WTC11 (cell line): ENCODE measurements at regions not wholly inside any gene's neighbourhood (a gene's known extent, or its start where the extent isn't known, plus 50 kb on each side); places are given as distances from the start of the nearest gene placed in this dataset.

Experiments
- ATAC-seq: fragments of 200-7000 bp; cut with Tn5 transposase; 2 replicates; pipeline ENCODE4 v1.10.0; 2021; ENCODE audit warnings: mild to moderate bottlenecking, moderate library complexity
- CTCF ChIA-PET: fragments of 300-600 bp; sonication (Branson Sonifier 250); formaldehyde crosslinking; loops from one replicate; lab custom pipeline; 2021; ENCODE audit warnings: antibody characterized with exemption; lab: Charles Lee
- POLR2A ChIA-PET: fragments of 350-600 bp; sonication (Branson Sonifier 250); formaldehyde crosslinking; loops from one replicate; lab custom pipeline; 2021; ENCODE audit warnings: antibody characterized with exemption; lab: Charles Lee
- DNase-seq: peaks from one replicate; pipeline ENCODE4 v3.0.0; 2021; ENCODE audit warnings: low spot score
- H3K27ac Mint-ChIP-seq: 2 replicates; pipeline ENCODE4 v1.8.0; 2021; ENCODE audit warnings: mixed read lengths
- H3K27me3 Mint-ChIP-seq: 2 replicates; pipeline ENCODE4 v1.8.0; 2021; ENCODE audit warnings: low read depth, mild to moderate bottlenecking, moderate library complexity, mixed read lengths
- H3K36me3 Mint-ChIP-seq: 2 replicates; pipeline ENCODE4 v1.8.0; 2021; ENCODE audit warnings: mixed read lengths
- H3K4me1 Mint-ChIP-seq: 2 replicates; pipeline ENCODE4 v1.8.0; 2022; ENCODE audit warnings: mixed read lengths
- H3K4me3 Mint-ChIP-seq: 2 replicates; pipeline ENCODE4 v1.8.0; 2021; ENCODE audit warnings: mild to moderate bottlenecking, moderate library complexity, mixed read lengths
- H3K9me3 Mint-ChIP-seq: 2 replicates; pipeline ENCODE4 v1.8.0; 2021; ENCODE audit warnings: mixed read lengths
- EMX1 ChIP-seq: fragments of 250-450 bp; sonication (Bioruptor Pico); IDR thresholded peaks from 2 replicates; pipeline ENCODE4 v1.8.0; 2021; ENCODE audit warnings: mild to moderate bottlenecking
- NR2C2 ChIP-seq: sonication (generic); formaldehyde crosslinking; IDR thresholded peaks from 2 replicates; pipeline ENCODE4 v1.8.0; 2022; ENCODE audit warnings: mild to moderate bottlenecking, missing genetic modification reagents
- SMAD3 ChIP-seq: sonication (generic); formaldehyde crosslinking; IDR thresholded peaks from 2 replicates; pipeline ENCODE4 v1.8.0; 2022; ENCODE audit warnings: missing genetic modification reagents, mild to moderate bottlenecking, borderline replicate concordance
- SOX15 ChIP-seq: fragments of 250-450 bp; sonication (Bioruptor Pico); IDR thresholded peaks from 2 replicates; pipeline ENCODE4 v1.9.0; 2021; ENCODE audit warnings: mild to moderate bottlenecking
- TP53 ChIP-seq: sonication (generic); formaldehyde crosslinking; IDR thresholded peaks from 2 replicates; pipeline ENCODE4 v1.8.1; 2023; ENCODE audit warnings: mild to moderate bottlenecking, missing genetic modification reagents
- ZBTB43 ChIP-seq: sonication (generic); formaldehyde crosslinking; IDR thresholded peaks from 2 replicates; pipeline ENCODE4 v1.8.1; 2023; ENCODE audit warnings: mild to moderate bottlenecking, missing genetic modification reagents
- ZNF121 ChIP-seq: sonication (generic); formaldehyde crosslinking; IDR thresholded peaks from 2 replicates; pipeline ENCODE4 v1.8.0; 2023; ENCODE audit warnings: missing genetic modification reagents
- ZSCAN18 ChIP-seq: fragments of 250-450 bp; sonication (Bioruptor Pico); IDR thresholded peaks from 2 replicates; pipeline ENCODE4 v2.1.2; 2022; ENCODE audit warnings: mild to moderate bottlenecking, moderate library complexity
- TF ChIP-seq, protein P1 (sequence below): sonication (generic); formaldehyde crosslinking; conservative IDR thresholded peaks from 2 replicates; pipeline ENCODE4 v1.8.1; 2023; ENCODE audit warnings: mild to moderate bottlenecking, low read depth, missing genetic modification reagents, moderate library complexity
- TF ChIP-seq, protein P2 (sequence below): fragments of 250-450 bp; sonication (Bioruptor Pico); IDR thresholded peaks from 2 replicates; pipeline ENCODE4 v1.8.0; 2021; ENCODE audit warnings: mild to moderate bottlenecking
- TF ChIP-seq, protein P3 (sequence below): sonication (generic); formaldehyde crosslinking; conservative IDR thresholded peaks from 2 replicates; pipeline ENCODE4 v1.8.1; 2022; ENCODE audit warnings: mild to moderate bottlenecking, missing genetic modification reagents
- TF ChIP-seq, protein P4 (sequence below): sonication (generic); formaldehyde crosslinking; IDR thresholded peaks from 2 replicates; pipeline ENCODE4 v1.8.1; 2023; ENCODE audit warnings: mild to moderate bottlenecking, moderate library complexity, missing genetic modification reagents

DNA sequence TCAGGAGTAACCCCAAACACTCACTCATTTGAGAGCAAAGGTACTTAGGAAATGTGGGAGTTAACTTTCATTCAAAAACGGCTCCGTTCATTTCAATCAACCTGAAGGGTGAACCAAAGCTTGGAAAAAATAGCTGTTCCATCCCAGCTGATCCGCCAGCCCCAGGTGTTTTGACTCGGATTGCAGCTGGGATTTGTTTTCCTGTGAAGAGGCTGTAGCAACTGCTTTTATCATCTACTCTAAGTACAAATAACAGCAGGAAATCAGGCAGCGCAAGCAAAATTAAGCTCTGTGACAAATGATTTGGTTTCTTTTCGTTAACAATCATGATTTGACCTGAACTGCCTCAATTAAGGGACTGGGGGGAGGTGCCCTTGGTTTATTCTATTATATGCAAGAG, 154.7 kb downstream of the BEND2 start:
- Mint-ChIP-seq H3K27me3 (no peaks in the 10 kb centered on the region; the same call in 1 of the 2 replicates), H3K27ac (no peak overlapping the region), H3K9me3 (no peaks in the 10 kb centered on the region), H3K4me1 (peaks cover 46% of the 10 kb centered on the region), H3K36me3 (peaks cover 7% of the 10 kb centered on the region), H3K4me3 (no peak overlapping the region)
- ChIA-PET CTCF (no interaction called here), POLR2A (no interaction called here)
- ATAC-seq = no peak
- DNase-seq = no peak
- TF ChIP-seq ZSCAN18 (CRISPR knock-in tag) = no peak

DNA sequence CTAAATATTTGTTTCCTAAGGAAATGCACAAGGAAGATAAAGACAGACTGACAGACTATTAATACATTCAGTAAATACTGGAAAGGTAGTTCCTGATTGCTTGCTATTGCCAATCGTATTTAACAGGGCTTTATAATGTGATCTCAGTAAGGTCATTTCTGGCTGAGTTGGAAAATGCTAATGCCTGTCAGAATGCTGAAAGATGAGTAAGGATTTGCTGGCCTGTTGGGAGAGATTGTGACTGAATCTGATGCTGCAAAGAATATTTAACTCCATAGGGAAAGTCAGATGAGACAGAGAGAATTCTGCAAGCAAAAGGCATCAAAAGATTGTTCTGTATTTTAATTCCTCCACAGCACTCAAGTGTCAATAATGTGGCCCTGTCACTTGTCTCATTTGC, 169.0 kb downstream of the BEND2 start:
- ATAC-seq (no peak), DNase-seq (no peak)
- Mint-ChIP-seq H3K36me3 (peaks cover 10% of the 10 kb centered on the region), H3K4me3 (no peak overlapping the region), H3K9me3 (peaks cover 14% of the 10 kb centered on the region), H3K27me3 (peaks cover 3% of the 10 kb centered on the region; the same call in 1 of the 2 replicates), H3K4me1 (peaks cover 16% of the 10 kb centered on the region), H3K27ac (no peak overlapping the region)
- TF ChIP-seq TP53 (CRISPR knock-in tag) (no peak), NR2C2 (CRISPR knock-in tag) (no peak)
- TF ChIP-seq, protein P1, sequence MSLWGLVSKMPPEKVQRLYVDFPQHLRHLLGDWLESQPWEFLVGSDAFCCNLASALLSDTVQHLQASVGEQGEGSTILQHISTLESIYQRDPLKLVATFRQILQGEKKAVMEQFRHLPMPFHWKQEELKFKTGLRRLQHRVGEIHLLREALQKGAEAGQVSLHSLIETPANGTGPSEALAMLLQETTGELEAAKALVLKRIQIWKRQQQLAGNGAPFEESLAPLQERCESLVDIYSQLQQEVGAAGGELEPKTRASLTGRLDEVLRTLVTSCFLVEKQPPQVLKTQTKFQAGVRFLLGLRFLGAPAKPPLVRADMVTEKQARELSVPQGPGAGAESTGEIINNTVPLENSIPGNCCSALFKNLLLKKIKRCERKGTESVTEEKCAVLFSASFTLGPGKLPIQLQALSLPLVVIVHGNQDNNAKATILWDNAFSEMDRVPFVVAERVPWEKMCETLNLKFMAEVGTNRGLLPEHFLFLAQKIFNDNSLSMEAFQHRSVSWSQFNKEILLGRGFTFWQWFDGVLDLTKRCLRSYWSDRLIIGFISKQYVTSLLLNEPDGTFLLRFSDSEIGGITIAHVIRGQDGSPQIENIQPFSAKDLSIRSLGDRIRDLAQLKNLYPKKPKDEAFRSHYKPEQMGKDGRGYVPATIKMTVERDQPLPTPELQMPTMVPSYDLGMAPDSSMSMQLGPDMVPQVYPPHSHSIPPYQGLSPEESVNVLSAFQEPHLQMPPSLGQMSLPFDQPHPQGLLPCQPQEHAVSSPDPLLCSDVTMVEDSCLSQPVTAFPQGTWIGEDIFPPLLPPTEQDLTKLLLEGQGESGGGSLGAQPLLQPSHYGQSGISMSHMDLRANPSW (CRISPR knock-in tag) = no peak
- ChIA-PET POLR2A (no interaction called here), CTCF (no interaction called here)

GRCh38 chrX:18047491-18047890, 173.2 kb downstream of the BEND2 start:
- ChIA-PET CTCF (no interaction called here), POLR2A (no interaction called here)
- Mint-ChIP-seq H3K9me3 (peaks cover 14% of the 10 kb centered on the region), H3K27me3 (peaks cover 3% of the 10 kb centered on the region; the same call in 1 of the 2 replicates), H3K4me3 (no peak overlapping the region), H3K27ac (no peak overlapping the region), H3K4me1 (peaks cover 16% of the 10 kb centered on the region), H3K36me3 (peaks cover 10% of the 10 kb centered on the region)
- ATAC-seq (no peak), DNase-seq (no peak)
- TF ChIP-seq ZBTB43 (CRISPR knock-in tag) (no peak), SMAD3 (no peak), ZNF121 (CRISPR knock-in tag) (no peak), EMX1 (CRISPR knock-in tag) (no peak), SOX15 (CRISPR knock-in tag) (no peak)
- TF ChIP-seq, protein P2, sequence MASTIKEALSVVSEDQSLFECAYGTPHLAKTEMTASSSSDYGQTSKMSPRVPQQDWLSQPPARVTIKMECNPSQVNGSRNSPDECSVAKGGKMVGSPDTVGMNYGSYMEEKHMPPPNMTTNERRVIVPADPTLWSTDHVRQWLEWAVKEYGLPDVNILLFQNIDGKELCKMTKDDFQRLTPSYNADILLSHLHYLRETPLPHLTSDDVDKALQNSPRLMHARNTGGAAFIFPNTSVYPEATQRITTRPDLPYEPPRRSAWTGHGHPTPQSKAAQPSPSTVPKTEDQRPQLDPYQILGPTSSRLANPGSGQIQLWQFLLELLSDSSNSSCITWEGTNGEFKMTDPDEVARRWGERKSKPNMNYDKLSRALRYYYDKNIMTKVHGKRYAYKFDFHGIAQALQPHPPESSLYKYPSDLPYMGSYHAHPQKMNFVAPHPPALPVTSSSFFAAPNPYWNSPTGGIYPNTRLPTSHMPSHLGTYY (CRISPR knock-in tag) = no peak
- TF ChIP-seq, protein P3, sequence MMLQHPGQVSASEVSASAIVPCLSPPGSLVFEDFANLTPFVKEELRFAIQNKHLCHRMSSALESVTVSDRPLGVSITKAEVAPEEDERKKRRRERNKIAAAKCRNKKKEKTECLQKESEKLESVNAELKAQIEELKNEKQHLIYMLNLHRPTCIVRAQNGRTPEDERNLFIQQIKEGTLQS (CRISPR knock-in tag) = no peak
- TF ChIP-seq, protein P4, sequence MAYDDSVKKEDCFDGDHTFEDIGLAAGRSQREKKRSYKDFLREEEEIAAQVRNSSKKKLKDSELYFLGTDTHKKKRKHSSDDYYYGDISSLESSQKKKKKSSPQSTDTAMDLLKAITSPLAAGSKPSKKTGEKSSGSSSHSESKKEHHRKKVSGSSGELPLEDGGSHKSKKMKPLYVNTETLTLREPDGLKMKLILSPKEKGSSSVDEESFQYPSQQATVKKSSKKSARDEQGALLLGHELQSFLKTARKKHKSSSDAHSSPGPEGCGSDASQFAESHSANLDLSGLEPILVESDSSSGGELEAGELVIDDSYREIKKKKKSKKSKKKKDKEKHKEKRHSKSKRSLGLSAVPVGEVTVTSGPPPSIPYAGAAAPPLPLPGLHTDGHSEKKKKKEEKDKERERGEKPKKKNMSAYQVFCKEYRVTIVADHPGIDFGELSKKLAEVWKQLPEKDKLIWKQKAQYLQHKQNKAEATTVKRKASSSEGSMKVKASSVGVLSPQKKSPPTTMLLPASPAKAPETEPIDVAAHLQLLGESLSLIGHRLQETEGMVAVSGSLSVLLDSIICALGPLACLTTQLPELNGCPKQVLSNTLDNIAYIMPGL (CRISPR knock-in tag) = no peak
